H9 (cell line): ENCODE measurements at regions not wholly inside any gene's neighbourhood (a gene's known extent, or its start where the extent isn't known, plus 50 kb on each side); places are given as distances from the start of the nearest gene placed in this dataset.
A peak's percentile ranks its signal among the peaks of the same experiment; 100 is the strongest.

ENCODE experiments used
- DNase-seq: peaks from one replicate; pipeline ENCODE4 v3.0.0-alpha.2; 2017
- H2AFZ ChIP-seq: one replicate; pipeline ENCODE4 v1.6.1; 2013; ENCODE audit warnings: mild to moderate bottlenecking, low read length, control low read depth, moderate library complexity
- H2AK5ac ChIP-seq: 2 replicates; pipeline ENCODE4 v1.6.1; 2013; ENCODE audit warnings: low read length, control low read depth, mixed read lengths; ENCODE audit not compliant: insufficient read length
- H2BK120ac ChIP-seq: one replicate; pipeline ENCODE4 v1.6.1; 2013; ENCODE audit warnings: low read depth, mild to moderate bottlenecking, low read length, control low read depth, inconsistent platforms; ENCODE audit not compliant: poor library complexity, severe bottlenecking
- H2BK12ac ChIP-seq: 2 replicates; pipeline ENCODE4 v1.6.1; 2013; ENCODE audit warnings: low read length, control low read depth, mixed read lengths, low read depth; ENCODE audit not compliant: insufficient read length
- H2BK15ac ChIP-seq: 2 replicates; pipeline ENCODE4 v1.6.1; 2013; ENCODE audit warnings: low read depth, low read length, control low read depth
- H2BK20ac ChIP-seq: one replicate; pipeline ENCODE4 v1.6.1; 2013; ENCODE audit warnings: low read depth, mild to moderate bottlenecking, low read length, control low read depth, inconsistent platforms; ENCODE audit not compliant: poor library complexity, severe bottlenecking
- H2BK5ac ChIP-seq: 2 replicates; pipeline ENCODE4 v1.6.1; 2013; ENCODE audit warnings: low read length, control low read depth, mixed read lengths; ENCODE audit not compliant: insufficient read length
- H3K14ac ChIP-seq: 2 replicates; pipeline ENCODE4 v1.6.1; 2013; ENCODE audit warnings: low read length, control low read depth; ENCODE audit not compliant: insufficient read depth
- H3K18ac ChIP-seq: 2 replicates; pipeline ENCODE4 v1.6.1; 2013; ENCODE audit warnings: low read depth, mild to moderate bottlenecking, mixed read lengths, low read length, control low read depth; ENCODE audit not compliant: insufficient read length
- H3K23ac ChIP-seq: 2 replicates; pipeline ENCODE4 v1.6.1; 2013; ENCODE audit warnings: low read length, control low read depth, mixed read lengths, low read depth; ENCODE audit not compliant: insufficient read length
- H3K23me2 ChIP-seq: 2 replicates; pipeline ENCODE4 v1.6.1; 2013; ENCODE audit warnings: low read depth, mild to moderate bottlenecking, mixed read lengths, low read length, control low read depth; ENCODE audit not compliant: insufficient read length, poor library complexity, severe bottlenecking
- H3K27ac ChIP-seq: 2 replicates; pipeline ENCODE4 v1.5.1; 2013; ENCODE audit warnings: low read length, control low read depth, mixed read lengths, low read depth; ENCODE audit not compliant: insufficient read length
- H3K27me3 ChIP-seq: 2 replicates; pipeline ENCODE4 v1.6.1; 2013; ENCODE audit warnings: low read length, control low read depth, inconsistent platforms; ENCODE audit not compliant: insufficient read depth
- H3K4ac ChIP-seq: 2 replicates; pipeline ENCODE4 v1.6.1; 2013; ENCODE audit warnings: low read depth, mild to moderate bottlenecking, control low read depth, inconsistent platforms, low read length, moderate library complexity
- H3K4me1 ChIP-seq: 2 replicates; pipeline ENCODE4 v1.6.1; 2013; ENCODE audit warnings: low read length, control low read depth, inconsistent platforms; ENCODE audit not compliant: insufficient read depth
- H3K4me2 ChIP-seq: 2 replicates; pipeline ENCODE4 v1.6.1; 2013; ENCODE audit warnings: low read length, control low read depth, mixed read lengths; ENCODE audit not compliant: insufficient read length, insufficient read depth
- H3K56ac ChIP-seq: 2 replicates; pipeline ENCODE4 v1.6.1; 2013; ENCODE audit warnings: low read depth, mild to moderate bottlenecking, mixed read lengths, low read length, control low read depth; ENCODE audit not compliant: insufficient read length
- H3K79me1 ChIP-seq: 2 replicates; pipeline ENCODE4 v1.6.1; 2013; ENCODE audit warnings: low read depth, mild to moderate bottlenecking, moderate library complexity, low read length, control low read depth, inconsistent platforms; ENCODE audit not compliant: insufficient read depth, poor library complexity, severe bottlenecking
- H3K79me2 ChIP-seq: 2 replicates; pipeline ENCODE4 v1.6.1; 2013; ENCODE audit warnings: low read length, control low read depth, inconsistent platforms; ENCODE audit not compliant: insufficient read depth
- H3K9ac ChIP-seq: 2 replicates; pipeline ENCODE4 v1.6.1; 2013; ENCODE audit warnings: low read length, control low read depth, mixed read lengths; ENCODE audit not compliant: insufficient read length; ENCODE audit errors: extremely low read depth
- H3K9me3 ChIP-seq: one replicate; pipeline ENCODE4 v1.6.1; 2013; ENCODE audit warnings: low read depth, low read length, inconsistent platforms; ENCODE audit not compliant: control insufficient read depth
- H3T11ph ChIP-seq: one replicate; pipeline ENCODE4 v1.6.1; 2013; ENCODE audit warnings: mild to moderate bottlenecking, low read length, control low read depth, inconsistent platforms
- H4K20me1 ChIP-seq: one replicate; pipeline ENCODE4 v1.6.1; 2013; ENCODE audit not compliant: control insufficient read depth, insufficient read length, insufficient read depth
- H4K5ac ChIP-seq: 2 replicates; pipeline ENCODE4 v1.6.1; 2013; ENCODE audit warnings: low read depth, mild to moderate bottlenecking, mixed read lengths, low read length, control low read depth; ENCODE audit not compliant: insufficient read length
- H4K8ac ChIP-seq: replicated peaks from 2 replicates; pipeline ENCODE4 v1.6.1; 2013; ENCODE audit warnings: low read length, control low read depth, mixed read lengths, low read depth; ENCODE audit not compliant: insufficient read length
- H4K91ac ChIP-seq: 2 replicates; pipeline ENCODE4 v1.6.1; 2013; ENCODE audit warnings: low read depth, mild to moderate bottlenecking, moderate library complexity, mixed read lengths, low read length, control low read depth; ENCODE audit not compliant: insufficient read length
- H3K27ac Mint-ChIP-seq, 3 experiments: 2 replicates in 2 of 3; 3 replicates in 1 of 3; pipeline ENCODE4 v1.8.0; 2020 to 2021; ENCODE audit warnings: mixed read lengths in 3 of 3, mild to moderate bottlenecking in 1 of 3, moderate library complexity in 1 of 3
- H3K27me3 Mint-ChIP-seq: 2 replicates; pipeline ENCODE4 v1.8.0; 2021; ENCODE audit warnings: low read depth, mild to moderate bottlenecking, moderate library complexity, mixed read lengths
- H3K36me3 Mint-ChIP-seq, 3 experiments: 2 replicates in 2 of 3; 3 replicates in 1 of 3; pipeline ENCODE4 v1.8.0; 2020 to 2021; ENCODE audit warnings: low read depth in 3 of 3, mixed read lengths in 3 of 3; ENCODE audit not compliant: insufficient read depth in 1 of 3
- H3K4me1 Mint-ChIP-seq, 2 experiments: 2 replicates each; pipeline ENCODE4 v1.8.0; 2020; ENCODE audit warnings: mixed read lengths in 2 of 2
- H3K4me3 Mint-ChIP-seq, 2 experiments: 2 replicates in 1 of 2; 3 replicates in 1 of 2; pipeline ENCODE4 v1.8.0; 2020 to 2021; ENCODE audit warnings: mild to moderate bottlenecking in 2 of 2, mixed read lengths in 2 of 2, moderate library complexity in 1 of 2
- H3K9me3 Mint-ChIP-seq, 2 experiments: 2 replicates in 1 of 2; 3 replicates in 1 of 2; pipeline ENCODE4 v1.8.0; 2020; ENCODE audit warnings: mild to moderate bottlenecking in 2 of 2, mixed read lengths in 2 of 2, moderate library complexity in 1 of 2
- CTCF ChIP-seq: fragments of 200-600 bp; sonication (generic); conservative IDR thresholded peaks from 3 replicates; pipeline ENCODE4 v1.8.0; 2021; ENCODE audit warnings: antibody characterized with exemption, mild to moderate bottlenecking

GRCh38 chr14:43858981-43859380, 648.1 kb downstream of the FSCB start:
- Histone ChIP-seq H3K14ac (no peak overlapping the region), H3K18ac (no peak overlapping the region), H2BK20ac (no peak overlapping the region), H2AFZ (no peak overlapping the region), H3K27ac (no peak overlapping the region), H3K23me2 (no peaks in the 10 kb centered on the region), H2BK5ac (no peak overlapping the region), H2AK5ac (no peak overlapping the region), H2BK120ac (no peak overlapping the region), H4K5ac (no peak overlapping the region), H3K27me3 (no peaks in the 10 kb centered on the region), H3K79me2 (no peaks in the 10 kb centered on the region), H2BK12ac (no peak overlapping the region), H3T11ph (no peak overlapping the region), H3K56ac (no peak overlapping the region), H3K79me1 (no peaks in the 10 kb centered on the region), H3K23ac (no peak overlapping the region), H4K91ac (no peak overlapping the region), H3K4ac (no peak overlapping the region), H2BK15ac (no peak overlapping the region), H3K4me2 (no peak overlapping the region), H3K9ac (no peak overlapping the region), H4K20me1 (no peaks in the 10 kb centered on the region), H3K9me3 (no peaks in the 10 kb centered on the region), H4K8ac (no peak overlapping the region), H3K4me1 (no peaks in the 10 kb centered on the region)
- Mint-ChIP-seq H3K4me1 (peaks cover 6% of the 10 kb centered on the region in 2 experiments), H3K4me3 (no peak overlapping the region), H3K27me3 (no peaks in the 10 kb centered on the region), H3K9me3 (peaks cover 0 to 3% of the 10 kb centered on the region in 2 experiments; a peak in 1 of 5 replicates), H3K27ac (0 out of 7 replicates have a peak overlapping the region, but pooled peaks of 1 of the 3 experiments have one; percentile 81), H3K36me3 (peaks cover 0 to 14% (median 4%) of the 10 kb centered on the region in 3 experiments; a peak in 4 of 7 replicates)
- no peak for DNase-seq
- no peak for TF ChIP-seq CTCF
